ENCODE measurements at regions not wholly inside any gene's neighbourhood (a gene's known extent, or its start where the extent isn't known, plus 50 kb on each side); places are given as distances from the start of the nearest gene placed in this dataset.

DNA sequence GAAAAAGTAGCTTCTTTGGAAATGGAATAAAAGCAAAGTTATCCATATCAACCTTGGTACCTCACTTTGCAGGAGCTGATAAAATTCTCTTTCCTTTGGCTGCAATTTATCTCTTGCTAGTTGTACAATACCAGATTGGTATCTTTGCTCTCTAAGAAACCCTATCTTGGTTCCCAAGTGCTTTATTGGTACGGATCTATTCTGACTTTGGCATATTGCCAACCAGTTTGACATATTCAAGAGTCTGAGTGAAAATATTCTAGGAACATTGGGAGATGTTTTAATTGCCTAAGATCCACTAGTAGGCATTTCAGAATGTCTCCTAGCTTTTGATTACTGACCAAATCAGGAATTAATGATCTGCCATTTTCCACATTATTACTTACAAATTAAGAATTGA lies 167.2 kb upstream of the ATP2B1 start:
- TF ChIP-seq, protein P1, sequence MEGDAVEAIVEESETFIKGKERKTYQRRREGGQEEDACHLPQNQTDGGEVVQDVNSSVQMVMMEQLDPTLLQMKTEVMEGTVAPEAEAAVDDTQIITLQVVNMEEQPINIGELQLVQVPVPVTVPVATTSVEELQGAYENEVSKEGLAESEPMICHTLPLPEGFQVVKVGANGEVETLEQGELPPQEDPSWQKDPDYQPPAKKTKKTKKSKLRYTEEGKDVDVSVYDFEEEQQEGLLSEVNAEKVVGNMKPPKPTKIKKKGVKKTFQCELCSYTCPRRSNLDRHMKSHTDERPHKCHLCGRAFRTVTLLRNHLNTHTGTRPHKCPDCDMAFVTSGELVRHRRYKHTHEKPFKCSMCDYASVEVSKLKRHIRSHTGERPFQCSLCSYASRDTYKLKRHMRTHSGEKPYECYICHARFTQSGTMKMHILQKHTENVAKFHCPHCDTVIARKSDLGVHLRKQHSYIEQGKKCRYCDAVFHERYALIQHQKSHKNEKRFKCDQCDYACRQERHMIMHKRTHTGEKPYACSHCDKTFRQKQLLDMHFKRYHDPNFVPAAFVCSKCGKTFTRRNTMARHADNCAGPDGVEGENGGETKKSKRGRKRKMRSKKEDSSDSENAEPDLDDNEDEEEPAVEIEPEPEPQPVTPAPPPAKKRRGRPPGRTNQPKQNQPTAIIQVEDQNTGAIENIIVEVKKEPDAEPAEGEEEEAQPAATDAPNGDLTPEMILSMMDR (IDR thresholded peaks at IDR 0.05), result no peak
- TF ChIP-seq POLR2A (IDR thresholded peaks at IDR 0.05), result no peak

Data from vagina (tissue), 2 donors.